Neural progenitor cell (in vitro differentiated cells): ENCODE measurements at regions not wholly inside any gene's neighbourhood (a gene's known extent, or its start where the extent isn't known, plus 50 kb on each side); places are given as distances from the start of the nearest gene placed in this dataset.

ENCODE experiments used
- DNase-seq: peaks from one replicate; pipeline ENCODE4 v3.0.0-alpha.2; 2016; ENCODE audit warnings: low spot score
- H2AFZ ChIP-seq: fragments of 200-600 bp; sonication (generic); replicated peaks from 2 replicates; pipeline ENCODE4 v1.6.1; 2016; ENCODE audit warnings: antibody characterized with exemption
- H3F3A ChIP-seq: fragments of 200-600 bp; sonication (generic); 2 replicates; pipeline ENCODE4 v1.6.1; 2016; ENCODE audit warnings: antibody characterized with exemption, low read depth
- H3K27ac ChIP-seq: fragments of 200-600 bp; sonication (generic); 2 replicates; pipeline ENCODE4 v1.5.1; 2016; ENCODE audit warnings: mild to moderate bottlenecking
- H3K27me3 ChIP-seq: fragments of 200-600 bp; sonication (generic); 2 replicates; pipeline ENCODE4 v1.6.1; 2016; ENCODE audit warnings: mild to moderate bottlenecking, moderate library complexity
- H3K36me3 ChIP-seq: fragments of 200-600 bp; sonication (generic); 2 replicates; pipeline ENCODE4 v1.5.1; 2016
- H3K4me1 ChIP-seq: fragments of 200-600 bp; sonication (generic); 2 replicates; pipeline ENCODE4 v1.6.1; 2016; ENCODE audit warnings: mixed run types
- H3K4me2 ChIP-seq: fragments of 200-600 bp; sonication (generic); 2 replicates; pipeline ENCODE4 v1.6.1; 2016
- H3K4me3 ChIP-seq: fragments of 200-600 bp; sonication (generic); 2 replicates; pipeline ENCODE4 v1.5.1; 2016
- H3K79me2 ChIP-seq: fragments of 200-600 bp; sonication (generic); 2 replicates; pipeline ENCODE4 v1.6.1; 2016; ENCODE audit warnings: low read depth
- H3K9ac ChIP-seq: fragments of 200-600 bp; sonication (generic); 2 replicates; pipeline ENCODE4 v1.6.1; 2016
- H3K9me3 ChIP-seq: fragments of 200-600 bp; sonication (generic); 2 replicates; pipeline ENCODE4 v1.5.1; 2016; ENCODE audit warnings: low read depth
- H4K20me1 ChIP-seq: fragments of 200-600 bp; sonication (generic); 2 replicates; pipeline ENCODE4 v1.6.1; 2016; ENCODE audit warnings: low read depth
- H3K27ac Mint-ChIP-seq: 3 replicates; pipeline ENCODE4 v1.8.0; 2021; ENCODE audit warnings: mixed read lengths
- H3K27me3 Mint-ChIP-seq: 2 replicates; pipeline ENCODE4 v1.8.0; 2022; ENCODE audit warnings: low read depth, mild to moderate bottlenecking, inconsistent platforms, moderate library complexity, mixed read lengths; ENCODE audit not compliant: insufficient read depth
- H3K36me3 Mint-ChIP-seq: 3 replicates; pipeline ENCODE4 v1.8.0; 2021; ENCODE audit warnings: mixed read lengths
- H3K4me1 Mint-ChIP-seq: 3 replicates; pipeline ENCODE4 v1.8.0; 2021; ENCODE audit warnings: mixed read lengths
- H3K4me3 Mint-ChIP-seq: 3 replicates; pipeline ENCODE4 v1.8.0; 2021; ENCODE audit warnings: mild to moderate bottlenecking, moderate library complexity, mixed read lengths
- H3K9me3 Mint-ChIP-seq: 3 replicates; pipeline ENCODE4 v1.8.0; 2020; ENCODE audit warnings: mixed read lengths
- EZH2 ChIP-seq: fragments of 200-600 bp; sonication (generic); IDR thresholded peaks from 2 replicates; pipeline ENCODE4 v1.6.1; 2017; ENCODE audit warnings: antibody characterized with exemption, mild to moderate bottlenecking, moderate library complexity
- EZH2phosphoT487 ChIP-seq: fragments of 200-600 bp; sonication (generic); IDR thresholded peaks from 2 replicates; pipeline ENCODE4 v1.6.1; 2017; ENCODE audit warnings: antibody characterized with exemption
- TF ChIP-seq, protein P1 (sequence below): fragments of 200-600 bp; sonication (generic); IDR thresholded peaks from 2 replicates; pipeline ENCODE4 v1.5.1; 2017; ENCODE audit warnings: antibody characterized with exemption, mild to moderate bottlenecking

DNA sequence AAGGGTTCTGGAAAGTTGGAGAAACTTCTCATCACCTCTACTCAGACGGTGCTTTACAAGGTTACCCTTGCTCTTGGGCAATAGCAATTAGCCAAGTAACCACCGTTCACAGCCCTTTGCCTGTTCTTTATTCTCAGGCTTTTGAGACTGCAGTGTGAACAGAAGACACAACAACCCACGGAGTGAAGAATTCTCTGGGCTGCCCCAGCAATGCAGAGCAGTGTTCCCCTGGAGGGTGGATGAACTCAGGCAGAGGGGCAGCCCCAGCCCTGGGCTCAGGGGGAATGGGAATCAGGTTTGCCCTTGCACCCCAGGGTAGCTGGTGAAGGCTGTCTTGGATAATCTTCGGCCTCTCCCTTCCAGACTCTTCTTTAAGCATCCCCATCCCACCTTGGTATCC lies 69.1 kb downstream of the MCFD2 start:
- no peaks in the 10 kb centered on the region for H4K20me1 ChIP-seq
- no peaks in the 10 kb centered on the region for H3K4me1 ChIP-seq
- H3K9me3 Mint-ChIP-seq = no peaks in the 10 kb centered on the region
- no peak overlapping the region for H3K27ac Mint-ChIP-seq
- no peaks in the 10 kb centered on the region for H3K79me2 ChIP-seq
- no peak overlapping the region for H3K4me2 ChIP-seq
- TF ChIP-seq EZH2 (no peak), EZH2phosphoT487 (no peak)
- TF ChIP-seq, protein P1, sequence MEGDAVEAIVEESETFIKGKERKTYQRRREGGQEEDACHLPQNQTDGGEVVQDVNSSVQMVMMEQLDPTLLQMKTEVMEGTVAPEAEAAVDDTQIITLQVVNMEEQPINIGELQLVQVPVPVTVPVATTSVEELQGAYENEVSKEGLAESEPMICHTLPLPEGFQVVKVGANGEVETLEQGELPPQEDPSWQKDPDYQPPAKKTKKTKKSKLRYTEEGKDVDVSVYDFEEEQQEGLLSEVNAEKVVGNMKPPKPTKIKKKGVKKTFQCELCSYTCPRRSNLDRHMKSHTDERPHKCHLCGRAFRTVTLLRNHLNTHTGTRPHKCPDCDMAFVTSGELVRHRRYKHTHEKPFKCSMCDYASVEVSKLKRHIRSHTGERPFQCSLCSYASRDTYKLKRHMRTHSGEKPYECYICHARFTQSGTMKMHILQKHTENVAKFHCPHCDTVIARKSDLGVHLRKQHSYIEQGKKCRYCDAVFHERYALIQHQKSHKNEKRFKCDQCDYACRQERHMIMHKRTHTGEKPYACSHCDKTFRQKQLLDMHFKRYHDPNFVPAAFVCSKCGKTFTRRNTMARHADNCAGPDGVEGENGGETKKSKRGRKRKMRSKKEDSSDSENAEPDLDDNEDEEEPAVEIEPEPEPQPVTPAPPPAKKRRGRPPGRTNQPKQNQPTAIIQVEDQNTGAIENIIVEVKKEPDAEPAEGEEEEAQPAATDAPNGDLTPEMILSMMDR = no peak
- peaks cover 5% of the 10 kb centered on the region for H3K27me3 Mint-ChIP-seq
- no peak overlapping the region for H3K4me3 ChIP-seq
- no peak overlapping the region for H3K9ac ChIP-seq
- no peak for DNase-seq
- H3K36me3 Mint-ChIP-seq = no peaks in the 10 kb centered on the region
- no peak overlapping the region for H2AFZ ChIP-seq
- no peaks in the 10 kb centered on the region for H3K36me3 ChIP-seq
- H3K4me3 Mint-ChIP-seq = no peak overlapping the region
- no peaks in the 10 kb centered on the region for H3F3A ChIP-seq
- H3K4me1 Mint-ChIP-seq = peaks cover 27% of the 10 kb centered on the region
- no peak overlapping the region for H3K27ac ChIP-seq
- no peaks in the 10 kb centered on the region for H3K27me3 ChIP-seq
- H3K9me3 ChIP-seq = no peaks in the 10 kb centered on the region

DNA sequence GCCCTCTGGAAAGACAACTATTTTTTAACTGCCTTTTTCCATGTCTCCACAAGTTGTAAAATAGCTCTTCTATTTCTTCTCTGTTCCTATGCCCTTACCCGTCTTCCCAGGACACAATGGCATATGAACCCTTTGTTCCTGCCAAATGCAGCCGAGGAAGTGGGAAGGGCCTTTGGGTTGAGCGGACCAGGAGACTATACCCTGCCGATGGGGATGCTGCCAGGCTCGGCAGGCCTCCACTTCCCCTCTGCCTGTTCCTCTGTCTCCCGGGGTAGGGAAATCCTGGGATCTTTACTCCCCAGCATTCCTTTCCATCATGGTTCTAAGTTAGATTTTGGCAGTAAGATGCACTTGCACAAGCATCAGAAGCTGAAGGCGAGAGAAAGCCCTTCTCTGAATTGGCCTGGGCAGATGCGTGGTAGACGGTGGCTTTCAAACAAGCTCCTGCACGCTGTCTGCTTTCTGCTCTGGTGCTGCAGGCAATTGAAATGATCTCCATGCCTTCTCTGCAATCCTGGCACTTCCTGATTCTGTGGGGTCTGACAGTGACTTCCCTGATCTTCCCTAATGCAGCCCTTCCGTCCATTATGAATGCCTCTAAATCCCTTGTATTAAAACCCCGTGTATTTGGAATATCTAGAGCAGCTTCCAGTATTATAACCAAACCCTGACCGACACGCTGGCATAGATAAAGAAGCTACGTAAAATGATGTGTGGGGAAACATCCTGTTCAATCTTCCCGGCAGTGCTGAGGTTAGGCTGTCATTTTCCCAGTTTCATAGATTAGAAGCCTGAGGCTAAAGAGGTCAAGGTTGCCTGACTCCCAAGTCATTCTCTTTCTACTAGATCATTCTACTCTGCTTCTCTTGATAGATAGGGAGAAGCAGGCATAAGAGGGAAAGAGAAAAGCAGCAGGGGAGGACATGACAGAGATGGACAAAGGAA lies 69.8 kb downstream of the MCFD2 start:
- Histone ChIP-seq H2AFZ (no peak overlapping the region), H3K4me2 (no peak overlapping the region), H3K27me3 (no peaks in the 10 kb centered on the region), H3K36me3 (no peaks in the 10 kb centered on the region), H3K4me1 (no peaks in the 10 kb centered on the region), H3K4me3 (no peak overlapping the region), H3F3A (no peaks in the 10 kb centered on the region), H3K79me2 (no peaks in the 10 kb centered on the region), H3K27ac (no peak overlapping the region), H3K9ac (no peak overlapping the region), H4K20me1 (no peaks in the 10 kb centered on the region), H3K9me3 (no peaks in the 10 kb centered on the region)
- Mint-ChIP-seq H3K9me3 (no peaks in the 10 kb centered on the region), H3K27ac (no peak overlapping the region), H3K36me3 (no peaks in the 10 kb centered on the region), H3K27me3 (peaks cover 6% of the 10 kb centered on the region), H3K4me3 (no peak overlapping the region), H3K4me1 (peaks cover 27% of the 10 kb centered on the region)
- DNase-seq = no peak
- no peak for TF ChIP-seq EZH2phosphoT487
- TF ChIP-seq, protein P1 = no peak
- TF ChIP-seq EZH2 = no peak

DNA sequence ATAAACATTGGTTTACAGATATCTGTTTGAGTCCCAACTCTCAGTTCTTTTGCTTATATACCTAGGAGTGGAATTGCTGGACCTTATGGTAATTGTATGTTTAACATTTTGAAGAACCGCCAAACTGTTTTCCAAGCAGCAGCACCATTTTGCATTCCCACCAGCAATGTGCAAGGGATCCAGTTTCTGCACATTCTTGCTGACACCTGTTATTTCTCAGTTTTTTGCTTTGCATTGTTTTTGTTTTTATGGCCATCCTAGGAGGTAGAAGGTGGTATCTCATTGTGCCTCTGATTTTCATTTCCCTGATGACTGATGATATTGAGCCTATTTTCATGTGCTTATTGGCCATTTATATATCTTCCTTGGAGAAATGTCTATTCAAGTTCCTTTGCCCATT lies 71.2 kb downstream of the MCFD2 start:
- Histone ChIP-seq H3K4me1 (no peaks in the 10 kb centered on the region), H3K36me3 (no peaks in the 10 kb centered on the region), H2AFZ (no peak overlapping the region), H3F3A (no peaks in the 10 kb centered on the region), H3K9ac (no peak overlapping the region), H3K79me2 (no peaks in the 10 kb centered on the region), H4K20me1 (no peaks in the 10 kb centered on the region), H3K27me3 (no peaks in the 10 kb centered on the region), H3K9me3 (no peaks in the 10 kb centered on the region), H3K27ac (no peak overlapping the region), H3K4me3 (no peak overlapping the region), H3K4me2 (no peak overlapping the region)
- no peak overlapping the region for H3K4me3 Mint-ChIP-seq
- no peak for DNase-seq
- no peaks in the 10 kb centered on the region for H3K36me3 Mint-ChIP-seq
- TF ChIP-seq EZH2 (no peak), EZH2phosphoT487 (no peak)
- TF ChIP-seq, protein P1 = no peak
- peaks cover 19% of the 10 kb centered on the region for H3K4me1 Mint-ChIP-seq
- H3K27ac Mint-ChIP-seq = no peak overlapping the region
- H3K9me3 Mint-ChIP-seq = no peaks in the 10 kb centered on the region
- peaks cover 4% of the 10 kb centered on the region for H3K27me3 Mint-ChIP-seq
